CD4-positive, CD25-positive, alpha-beta regulatory T cell (primary cell): ENCODE measurements at regions not wholly inside any gene's neighbourhood (a gene's known extent, or its start where the extent isn't known, plus 50 kb on each side); places are given as distances from the start of the nearest gene placed in this dataset.

ENCODE experiments used
- ATAC-seq, 2 donors: fragments of 150-1000 bp; cut with Tn5 transposase; one replicate each; pipeline ENCODE4 v1.10.0; 2021; ENCODE audit warnings: low read depth in 2 of 2, moderate number of reproducible peaks in 2 of 2, moderate library complexity in 1 of 2
- DNase-seq, 3 donors: peaks; one replicate each; pipeline versions ENCODE4 v3.0.0 to v3.0.0-alpha.2; 2012 to 2022; ENCODE audit warnings: mixed read lengths in 1 of 3
- H3K27ac ChIP-seq: one replicate; pipeline ENCODE4 v1.7.0; 2013; ENCODE audit warnings: mild to moderate bottlenecking, low read length; ENCODE audit not compliant: insufficient read depth, poor library complexity, severe bottlenecking
- H3K27me3 ChIP-seq: one replicate; pipeline ENCODE4 v1.7.0; 2013; ENCODE audit warnings: low read length; ENCODE audit not compliant: control insufficient read depth, insufficient read depth
- H3K36me3 ChIP-seq: one replicate; pipeline ENCODE4 v1.7.0; 2013; ENCODE audit warnings: mild to moderate bottlenecking, low read length, moderate library complexity; ENCODE audit not compliant: control insufficient read depth, insufficient read depth
- H3K4me1 ChIP-seq: 2 replicates; pipeline ENCODE4 v1.7.0; 2013; ENCODE audit warnings: mild to moderate bottlenecking, low read length; ENCODE audit not compliant: insufficient read depth, control insufficient read depth, poor library complexity, severe bottlenecking
- H3K4me3 ChIP-seq: one replicate; pipeline ENCODE4 v1.7.0; 2013; ENCODE audit warnings: low read depth, mild to moderate bottlenecking, low read length, moderate library complexity
- H3K9me3 ChIP-seq, 2 experiments: 1 replicate in 1 of 2; 2 replicates in 1 of 2; pipeline ENCODE4 v1.7.0; 2013; ENCODE audit warnings: low read length in 2 of 2, mild to moderate bottlenecking in 1 of 2, moderate library complexity in 1 of 2; ENCODE audit not compliant: control insufficient read depth in 2 of 2
- H3K27ac Mint-ChIP-seq, 3 donors: one replicate each; pipeline ENCODE4 v1.8.0; 2020 to 2022; ENCODE audit warnings: mild to moderate bottlenecking in 3 of 3, mixed read lengths in 3 of 3, moderate library complexity in 2 of 3
- H3K27me3 Mint-ChIP-seq: one replicate; pipeline ENCODE4 v1.8.0; 2022; ENCODE audit warnings: mild to moderate bottlenecking, mixed read lengths
- H3K36me3 Mint-ChIP-seq: one replicate; pipeline ENCODE4 v1.8.0; 2020; ENCODE audit warnings: mixed read lengths
- H3K4me1 Mint-ChIP-seq, 4 donors: one replicate each; pipeline ENCODE4 v1.8.0; 2020 to 2022; ENCODE audit warnings: mixed read lengths in 4 of 4, mild to moderate bottlenecking in 1 of 4
- H3K4me3 Mint-ChIP-seq, 4 donors: one replicate each; pipeline ENCODE4 v1.8.0; 2020 to 2022; ENCODE audit warnings: mild to moderate bottlenecking in 4 of 4, mixed read lengths in 4 of 4, moderate library complexity in 3 of 4
- H3K9me3 Mint-ChIP-seq, 7 donors: one replicate each; pipeline ENCODE4 v1.8.0; 2020 to 2022; ENCODE audit warnings: mixed read lengths in 7 of 7, mild to moderate bottlenecking in 3 of 7, moderate library complexity in 2 of 7

DNA sequence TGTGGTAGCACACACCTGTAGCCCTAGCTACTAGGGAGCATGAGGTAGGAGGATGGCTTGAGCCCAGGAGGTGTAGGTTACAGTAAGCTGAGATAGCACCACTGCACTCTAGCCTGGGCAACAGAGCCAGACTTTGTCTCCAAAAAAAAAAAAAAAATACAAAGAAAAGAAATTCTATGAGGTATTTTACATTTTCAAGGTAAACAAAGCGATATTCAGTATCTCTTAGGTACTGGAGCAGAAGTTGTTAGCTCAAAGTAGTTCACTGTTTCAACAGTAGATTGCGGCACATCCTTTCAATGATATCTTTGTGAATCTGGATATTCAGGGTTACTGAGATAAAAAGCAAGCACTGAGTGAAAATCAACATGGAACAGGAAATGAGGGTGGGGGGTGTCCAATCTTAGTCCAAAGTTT, 318.5 kb downstream of the ZNF621 start:
- H3K4me1 ChIP-seq, result no peaks in the 10 kb centered on the region
- Mint-ChIP-seq H3K4me3 (no peak overlapping the region), H3K4me1 (no peaks in the 10 kb centered on the region), H3K36me3 (no peaks in the 10 kb centered on the region), H3K9me3 (peaks cover 0 to 2% (median 0%) of the 10 kb centered on the region in 7 donors), H3K27me3 (peaks cover 24% of the 10 kb centered on the region), H3K27ac (no peak overlapping the region)
- H3K36me3 ChIP-seq, result no peaks in the 10 kb centered on the region
- H3K9me3 ChIP-seq, result no peaks in the 10 kb centered on the region
- no peak overlapping the region for H3K4me3 ChIP-seq
- ATAC-seq (no peak), DNase-seq (no peak)
- H3K27ac ChIP-seq, result no peak overlapping the region
- no peaks in the 10 kb centered on the region for H3K27me3 ChIP-seq

DNA sequence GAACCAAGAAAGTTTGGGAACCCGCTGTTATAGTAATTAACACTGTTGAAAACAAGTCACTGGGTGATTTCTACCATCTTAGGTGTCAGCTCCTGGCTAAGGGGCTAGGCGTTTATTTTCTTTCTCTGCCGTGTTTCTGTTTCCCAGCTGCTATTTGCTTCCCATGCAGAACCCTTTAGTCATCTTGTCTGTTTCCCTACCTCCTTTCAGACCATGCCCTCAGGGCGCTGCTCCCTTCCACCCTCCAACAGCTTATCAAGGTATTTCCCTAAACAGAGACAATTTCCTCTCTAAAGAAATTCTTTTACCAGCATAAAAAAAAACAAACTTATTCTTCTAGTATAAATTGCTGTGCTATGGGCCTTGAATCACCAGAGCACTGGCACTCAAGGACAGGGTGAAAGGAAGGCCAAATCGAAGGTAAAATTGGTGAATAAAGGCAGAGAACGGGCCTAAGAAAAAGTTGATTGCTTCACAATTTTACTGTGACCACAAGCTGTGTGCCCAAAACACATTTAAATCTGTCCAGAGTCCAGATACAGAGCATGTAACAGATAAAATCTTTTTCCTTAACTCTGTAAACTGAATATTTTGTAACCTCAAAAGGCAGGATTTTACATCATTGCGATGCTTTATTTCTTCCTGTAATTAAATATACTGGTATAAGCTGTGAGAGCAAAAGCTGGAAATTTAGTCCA, 319.2 kb downstream of the ZNF621 start:
- ATAC-seq, result no peak
- no peak overlapping the region for H3K4me3 Mint-ChIP-seq
- no peaks in the 10 kb centered on the region for H3K36me3 Mint-ChIP-seq
- no peaks in the 10 kb centered on the region for H3K4me1 Mint-ChIP-seq
- H3K27ac Mint-ChIP-seq, result no peak overlapping the region
- no peaks in the 10 kb centered on the region for H3K27me3 ChIP-seq
- no peaks in the 10 kb centered on the region for H3K36me3 ChIP-seq
- no peak overlapping the region for H3K4me3 ChIP-seq
- no peak for DNase-seq
- H3K9me3 Mint-ChIP-seq, result peaks cover 0 to 2% (median 0%) of the 10 kb centered on the region in 7 donors
- H3K4me1 ChIP-seq, result no peaks in the 10 kb centered on the region
- H3K9me3 ChIP-seq, result no peaks in the 10 kb centered on the region
- no peak overlapping the region for H3K27ac ChIP-seq
- H3K27me3 Mint-ChIP-seq, result peaks cover 20% of the 10 kb centered on the region

DNA sequence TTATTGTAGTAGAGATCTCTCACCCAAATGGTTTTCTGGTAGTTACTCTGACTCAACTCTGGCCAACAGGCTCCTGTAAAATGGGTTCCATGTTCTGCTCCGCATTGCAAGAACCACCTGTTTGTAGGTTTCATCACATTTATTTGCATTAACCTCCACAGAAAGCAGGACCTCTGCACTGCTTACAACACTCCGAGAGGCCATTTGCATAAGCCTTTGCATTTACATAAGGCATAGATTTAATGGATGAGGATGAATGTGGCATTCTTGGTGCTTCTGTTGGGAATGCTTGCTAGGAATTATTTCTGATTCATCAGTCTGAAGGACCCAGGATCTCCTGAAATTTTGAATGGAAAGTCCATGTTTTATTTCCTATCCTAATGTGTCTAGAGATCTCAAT, 320.1 kb downstream of the ZNF621 start:
- no peaks in the 10 kb centered on the region for H3K36me3 ChIP-seq
- H3K9me3 ChIP-seq, result no peaks in the 10 kb centered on the region
- H3K27ac Mint-ChIP-seq, result no peak overlapping the region
- no peaks in the 10 kb centered on the region for H3K4me1 Mint-ChIP-seq
- H3K4me3 ChIP-seq, result no peak overlapping the region
- no peak overlapping the region for H3K4me3 Mint-ChIP-seq
- H3K27ac ChIP-seq, result no peak overlapping the region
- no peaks in the 10 kb centered on the region for H3K27me3 ChIP-seq
- H3K9me3 Mint-ChIP-seq, result peaks cover 0 to 2% (median 0%) of the 10 kb centered on the region in 7 donors
- H3K36me3 Mint-ChIP-seq, result no peaks in the 10 kb centered on the region
- DNase-seq (no peak), ATAC-seq (no peak)
- H3K27me3 Mint-ChIP-seq, result peaks cover 14% of the 10 kb centered on the region
- no peaks in the 10 kb centered on the region for H3K4me1 ChIP-seq

DNA sequence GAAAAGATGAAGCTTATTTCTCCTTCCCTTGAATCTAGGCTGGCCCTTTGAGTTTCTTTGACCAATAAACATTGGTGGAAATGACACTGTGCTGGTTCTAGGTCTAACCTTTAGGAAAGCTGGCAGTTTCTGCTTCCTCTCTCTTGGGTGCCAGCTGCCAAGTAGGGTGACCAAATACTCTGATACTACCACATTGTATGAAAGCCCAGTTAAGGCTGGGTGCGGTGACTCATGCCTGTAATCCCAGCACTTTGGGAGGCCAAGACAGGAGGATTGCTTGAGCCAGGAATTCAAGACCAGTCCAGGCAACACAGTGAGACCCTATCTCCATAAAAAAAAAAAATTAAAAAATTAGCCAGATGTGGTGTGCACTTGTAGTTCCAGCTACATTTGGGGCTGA, 320.7 kb downstream of the ZNF621 start:
- H3K27ac ChIP-seq, result no peak overlapping the region
- no peaks in the 10 kb centered on the region for H3K4me1 ChIP-seq
- no peak overlapping the region for H3K27ac Mint-ChIP-seq
- DNase-seq, result no peak
- H3K36me3 ChIP-seq, result no peaks in the 10 kb centered on the region
- peaks cover 0 to 2% (median 0%) of the 10 kb centered on the region in 4 donors for H3K4me1 Mint-ChIP-seq
- no peaks in the 10 kb centered on the region for H3K27me3 ChIP-seq
- no peaks in the 10 kb centered on the region for H3K9me3 ChIP-seq
- no peaks in the 10 kb centered on the region for H3K36me3 Mint-ChIP-seq
- no peak for ATAC-seq
- no peak overlapping the region for H3K4me3 Mint-ChIP-seq
- peaks cover 10% of the 10 kb centered on the region for H3K27me3 Mint-ChIP-seq
- peaks cover 0 to 2% (median 0%) of the 10 kb centered on the region in 7 donors for H3K9me3 Mint-ChIP-seq
- no peak overlapping the region for H3K4me3 ChIP-seq

DNA sequence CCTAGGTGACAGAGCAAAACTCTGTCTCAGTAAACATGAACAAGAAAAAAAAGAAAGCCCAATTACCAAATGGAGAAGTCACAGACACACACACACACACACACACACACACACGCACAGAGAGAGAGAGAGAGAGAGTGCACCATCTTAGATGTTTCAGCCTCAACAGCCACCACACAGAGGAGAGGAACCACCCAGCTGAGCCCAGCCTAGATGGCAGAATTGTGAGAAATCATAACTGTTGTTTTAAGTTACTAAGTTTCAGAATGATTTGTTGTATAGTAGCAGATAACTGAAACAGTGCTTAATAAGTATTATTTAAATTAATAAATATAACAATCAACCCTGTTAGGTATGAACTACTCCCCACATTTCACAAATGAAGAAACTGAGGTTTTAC, 321.2 kb downstream of the ZNF621 start:
- H3K4me1 Mint-ChIP-seq, result peaks cover 0 to 2% (median 0%) of the 10 kb centered on the region in 4 donors
- H3K4me1 ChIP-seq, result no peaks in the 10 kb centered on the region

DNA sequence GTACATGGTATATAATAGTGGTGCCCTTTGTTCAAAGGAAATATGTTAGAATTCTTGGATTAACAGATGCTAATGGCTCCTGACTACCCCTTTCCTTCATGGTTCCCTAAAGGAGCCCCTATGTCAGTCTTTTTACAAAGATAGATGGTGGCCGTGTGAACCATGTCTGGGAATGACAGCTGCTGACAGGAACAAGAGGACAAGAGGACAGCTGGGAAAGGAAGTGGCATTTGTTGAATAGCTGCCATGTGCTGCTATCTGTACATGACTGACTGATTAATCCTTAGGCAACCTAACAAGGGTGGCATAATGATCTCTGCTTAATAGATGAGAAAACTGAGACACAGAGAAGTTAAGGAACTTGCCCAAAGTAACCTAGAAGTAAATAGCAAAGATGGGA, 321.7 kb downstream of the ZNF621 start:
- no peaks in the 10 kb centered on the region for H3K27me3 ChIP-seq
- Mint-ChIP-seq H3K4me1 (peaks cover 0 to 2% (median 0%) of the 10 kb centered on the region in 4 donors), H3K27ac (no peak overlapping the region), H3K9me3 (no peaks in the 10 kb centered on the region), H3K4me3 (no peak overlapping the region), H3K36me3 (no peaks in the 10 kb centered on the region), H3K27me3 (peaks cover 8% of the 10 kb centered on the region)
- ATAC-seq (no peak), DNase-seq (no peak)
- no peaks in the 10 kb centered on the region for H3K9me3 ChIP-seq
- no peaks in the 10 kb centered on the region for H3K36me3 ChIP-seq
- no peaks in the 10 kb centered on the region for H3K4me1 ChIP-seq
- no peak overlapping the region for H3K27ac ChIP-seq
- H3K4me3 ChIP-seq, result no peak overlapping the region

More for the DNA sequence above, 321.2 kb downstream of the ZNF621 start:
- no peak overlapping the region for H3K27ac ChIP-seq
- no peaks in the 10 kb centered on the region for H3K9me3 ChIP-seq
- H3K4me3 ChIP-seq, result no peak overlapping the region
- H3K27ac Mint-ChIP-seq, result no peak overlapping the region
- DNase-seq (no peak), ATAC-seq (no peak)
- H3K4me3 Mint-ChIP-seq, result no peak overlapping the region
- no peaks in the 10 kb centered on the region for H3K36me3 Mint-ChIP-seq
- H3K27me3 Mint-ChIP-seq, result peaks cover 8% of the 10 kb centered on the region
- no peaks in the 10 kb centered on the region for H3K27me3 ChIP-seq
- H3K9me3 Mint-ChIP-seq, result peaks cover 0 to 2% (median 0%) of the 10 kb centered on the region in 7 donors
- no peaks in the 10 kb centered on the region for H3K36me3 ChIP-seq

DNA sequence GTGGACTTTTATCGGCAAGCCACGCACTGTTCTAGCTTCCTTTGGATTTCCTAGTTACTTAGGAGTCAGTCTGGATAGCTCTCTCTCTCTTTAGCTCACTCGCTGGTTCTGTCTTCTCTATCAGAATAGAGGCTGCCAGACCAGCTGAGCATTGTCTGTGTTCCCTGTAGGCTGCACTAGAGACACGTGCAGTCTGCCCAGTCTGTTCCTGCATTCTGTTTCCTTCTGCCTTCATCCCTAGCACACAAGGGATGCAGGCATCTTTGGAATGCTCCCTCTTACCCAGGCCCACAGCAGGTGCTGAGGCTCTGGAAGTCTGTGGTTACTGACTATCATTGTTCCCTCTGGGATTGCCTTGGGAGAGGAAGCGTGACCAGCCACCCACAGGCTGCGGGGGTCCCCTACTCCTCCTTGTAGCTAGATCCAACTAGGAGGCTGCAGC, 322.8 kb downstream of the ZNF621 start:
- Histone ChIP-seq H3K27ac (no peak overlapping the region), H3K36me3 (no peaks in the 10 kb centered on the region), H3K4me1 (no peaks in the 10 kb centered on the region), H3K9me3 (no peaks in the 10 kb centered on the region), H3K27me3 (no peaks in the 10 kb centered on the region), H3K4me3 (no peak overlapping the region)
- Mint-ChIP-seq H3K4me1 (peaks cover 0 to 2% (median 0%) of the 10 kb centered on the region in 4 donors), H3K9me3 (no peaks in the 10 kb centered on the region), H3K27me3 (peaks cover 8% of the 10 kb centered on the region), H3K27ac (no peak overlapping the region), H3K36me3 (no peaks in the 10 kb centered on the region), H3K4me3 (no peak overlapping the region)
- no peak for DNase-seq
- ATAC-seq, result no peak

DNA sequence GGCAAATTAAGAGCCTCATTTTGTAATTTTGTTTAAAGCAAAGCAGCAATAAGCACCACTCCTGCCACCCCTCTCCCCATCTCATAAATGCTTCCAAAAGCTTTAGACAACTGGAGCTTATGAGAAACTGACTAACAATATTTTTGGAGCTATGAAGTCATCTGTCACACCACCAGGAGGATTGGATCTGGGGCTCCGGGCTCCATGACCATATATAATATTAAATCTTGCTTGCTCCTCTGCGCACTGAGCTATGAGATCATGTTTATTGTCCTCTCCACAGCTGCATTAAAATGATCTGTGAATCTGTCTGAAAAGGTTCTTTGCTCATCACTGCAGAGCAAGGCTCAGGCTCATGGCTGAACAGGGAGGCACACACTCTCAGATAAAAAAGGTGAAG, 323.7 kb downstream of the ZNF621 start:
- Mint-ChIP-seq H3K27me3 (peaks cover 8% of the 10 kb centered on the region), H3K27ac (no peak overlapping the region), H3K4me3 (no peak overlapping the region), H3K9me3 (no peaks in the 10 kb centered on the region), H3K4me1 (peaks cover 0 to 2% (median 0%) of the 10 kb centered on the region in 4 donors), H3K36me3 (no peaks in the 10 kb centered on the region)
- H3K27me3 ChIP-seq, result no peaks in the 10 kb centered on the region
- no peaks in the 10 kb centered on the region for H3K4me1 ChIP-seq
- H3K36me3 ChIP-seq, result no peaks in the 10 kb centered on the region
- H3K9me3 ChIP-seq, result no peaks in the 10 kb centered on the region
- DNase-seq, result no peak
- no peak overlapping the region for H3K4me3 ChIP-seq
- H3K27ac ChIP-seq, result no peak overlapping the region
- no peak for ATAC-seq
